Transverse colon (tissue), 3 donors: ENCODE measurements at regions not wholly inside any gene's neighbourhood (a gene's known extent, or its start where the extent isn't known, plus 50 kb on each side); places are given as distances from the start of the nearest gene placed in this dataset.

Experiments used
- POLR2A ChIP-seq: fragments of 450-650 bp; IDR thresholded peaks from one replicate; pipeline ENCODE4 v1.6.1; 2016; ENCODE audit warnings: antibody characterized with exemption, mild to moderate bottlenecking, moderate library complexity
- POLR2AphosphoS5 ChIP-seq, 3 donors: sonication (generic); formaldehyde crosslinking; IDR thresholded peaks; one replicate each; pipeline ENCODE4 v1.6.1; 2016; ENCODE audit warnings: antibody characterized with exemption in 3 of 3

GRCh38 chr12:125263385-125263784, 198.2 kb downstream of the AACS start:
- TF ChIP-seq POLR2A (no peak), POLR2AphosphoS5 (IDR thresholded peaks at IDR 0.05) (no peak)
